Neural progenitor cell (in vitro differentiated cells): ENCODE measurements at regions not wholly inside any gene's neighbourhood (a gene's known extent, or its start where the extent isn't known, plus 50 kb on each side); places are given as distances from the start of the nearest gene placed in this dataset.

Experiments used
- DNase-seq: peaks from one replicate; pipeline ENCODE4 v3.0.0-alpha.2; 2016; ENCODE audit warnings: low spot score
- H2AFZ ChIP-seq: fragments of 200-600 bp; sonication (generic); replicated peaks from 2 replicates; pipeline ENCODE4 v1.6.1; 2016; ENCODE audit warnings: antibody characterized with exemption
- H3F3A ChIP-seq: fragments of 200-600 bp; sonication (generic); 2 replicates; pipeline ENCODE4 v1.6.1; 2016; ENCODE audit warnings: antibody characterized with exemption, low read depth
- H3K27ac ChIP-seq: fragments of 200-600 bp; sonication (generic); 2 replicates; pipeline ENCODE4 v1.5.1; 2016; ENCODE audit warnings: mild to moderate bottlenecking
- H3K27me3 ChIP-seq: fragments of 200-600 bp; sonication (generic); 2 replicates; pipeline ENCODE4 v1.6.1; 2016; ENCODE audit warnings: mild to moderate bottlenecking, moderate library complexity
- H3K36me3 ChIP-seq: fragments of 200-600 bp; sonication (generic); 2 replicates; pipeline ENCODE4 v1.5.1; 2016
- H3K4me1 ChIP-seq: fragments of 200-600 bp; sonication (generic); 2 replicates; pipeline ENCODE4 v1.6.1; 2016; ENCODE audit warnings: mixed run types
- H3K4me2 ChIP-seq: fragments of 200-600 bp; sonication (generic); 2 replicates; pipeline ENCODE4 v1.6.1; 2016
- H3K4me3 ChIP-seq: fragments of 200-600 bp; sonication (generic); 2 replicates; pipeline ENCODE4 v1.5.1; 2016
- H3K79me2 ChIP-seq: fragments of 200-600 bp; sonication (generic); 2 replicates; pipeline ENCODE4 v1.6.1; 2016; ENCODE audit warnings: low read depth
- H3K9ac ChIP-seq: fragments of 200-600 bp; sonication (generic); 2 replicates; pipeline ENCODE4 v1.6.1; 2016
- H3K9me3 ChIP-seq: fragments of 200-600 bp; sonication (generic); 2 replicates; pipeline ENCODE4 v1.5.1; 2016; ENCODE audit warnings: low read depth
- H4K20me1 ChIP-seq: fragments of 200-600 bp; sonication (generic); 2 replicates; pipeline ENCODE4 v1.6.1; 2016; ENCODE audit warnings: low read depth
- H3K27ac Mint-ChIP-seq: 3 replicates; pipeline ENCODE4 v1.8.0; 2021; ENCODE audit warnings: mixed read lengths
- H3K27me3 Mint-ChIP-seq: 2 replicates; pipeline ENCODE4 v1.8.0; 2022; ENCODE audit warnings: low read depth, mild to moderate bottlenecking, inconsistent platforms, moderate library complexity, mixed read lengths; ENCODE audit not compliant: insufficient read depth
- H3K36me3 Mint-ChIP-seq: 3 replicates; pipeline ENCODE4 v1.8.0; 2021; ENCODE audit warnings: mixed read lengths
- H3K4me1 Mint-ChIP-seq: 3 replicates; pipeline ENCODE4 v1.8.0; 2021; ENCODE audit warnings: mixed read lengths
- H3K4me3 Mint-ChIP-seq: 3 replicates; pipeline ENCODE4 v1.8.0; 2021; ENCODE audit warnings: mild to moderate bottlenecking, moderate library complexity, mixed read lengths
- H3K9me3 Mint-ChIP-seq: 3 replicates; pipeline ENCODE4 v1.8.0; 2020; ENCODE audit warnings: mixed read lengths
- CTCF ChIP-seq: fragments of 200-600 bp; sonication (generic); IDR thresholded peaks from 2 replicates; pipeline ENCODE4 v1.5.1; 2017; ENCODE audit warnings: antibody characterized with exemption, mild to moderate bottlenecking
- EZH2 ChIP-seq: fragments of 200-600 bp; sonication (generic); IDR thresholded peaks from 2 replicates; pipeline ENCODE4 v1.6.1; 2017; ENCODE audit warnings: antibody characterized with exemption, mild to moderate bottlenecking, moderate library complexity
- EZH2phosphoT487 ChIP-seq: fragments of 200-600 bp; sonication (generic); IDR thresholded peaks from 2 replicates; pipeline ENCODE4 v1.6.1; 2017; ENCODE audit warnings: antibody characterized with exemption

DNA sequence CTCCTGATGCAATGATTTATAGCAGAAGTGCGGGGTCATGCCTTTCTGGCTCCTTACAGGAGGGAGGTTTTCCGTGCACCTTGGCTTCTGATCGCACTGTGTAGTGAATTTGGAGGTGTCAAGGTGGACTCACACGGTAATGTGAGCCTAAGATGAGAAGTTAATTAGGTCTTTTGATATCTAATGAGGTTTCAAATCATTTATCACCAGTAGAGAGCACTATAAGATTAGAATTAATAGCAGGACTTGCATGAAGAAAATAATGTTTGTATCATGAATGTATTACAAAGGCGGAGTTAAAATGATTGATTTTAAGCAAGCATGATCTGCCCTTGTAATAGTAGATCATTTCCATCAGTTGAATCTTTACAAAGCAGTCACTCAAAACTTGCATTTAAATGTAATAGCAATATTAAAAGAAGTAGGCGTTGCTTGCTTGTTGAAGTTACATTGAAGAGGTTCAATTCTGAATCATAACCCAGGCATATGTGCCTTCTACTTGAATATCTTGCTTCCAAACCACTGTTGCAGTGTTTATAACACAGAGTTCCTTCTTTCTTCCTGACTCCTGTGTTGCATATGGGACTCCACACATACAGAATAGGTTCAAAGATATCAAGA, 152.1 kb downstream of the FMR1NB start:
- Histone ChIP-seq H3K27ac (no peak overlapping the region), H3K4me3 (no peak overlapping the region), H3K36me3 (no peaks in the 10 kb centered on the region), H3F3A (no peaks in the 10 kb centered on the region), H3K4me2 (no peak overlapping the region), H2AFZ (no peak overlapping the region), H3K4me1 (no peaks in the 10 kb centered on the region), H4K20me1 (no peaks in the 10 kb centered on the region), H3K9me3 (no peaks in the 10 kb centered on the region), H3K27me3 (no peaks in the 10 kb centered on the region), H3K79me2 (no peaks in the 10 kb centered on the region), H3K9ac (no peak overlapping the region)
- H3K27ac Mint-ChIP-seq = no peak overlapping the region
- no peaks in the 10 kb centered on the region for H3K27me3 Mint-ChIP-seq
- no peaks in the 10 kb centered on the region for H3K36me3 Mint-ChIP-seq
- H3K9me3 Mint-ChIP-seq = no peaks in the 10 kb centered on the region
- no peak for DNase-seq
- TF ChIP-seq CTCF = peak; percentile 16
- TF ChIP-seq EZH2 = no peak
- no peaks in the 10 kb centered on the region for H3K4me1 Mint-ChIP-seq
- H3K4me3 Mint-ChIP-seq = no peak overlapping the region

GRCh38 chrX:148134578-148134977, 153.4 kb downstream of the FMR1NB start:
- no peaks in the 10 kb centered on the region for H3F3A ChIP-seq
- no peak overlapping the region for H3K27ac ChIP-seq
- no peaks in the 10 kb centered on the region for H4K20me1 ChIP-seq
- H2AFZ ChIP-seq = no peak overlapping the region
- H3K4me3 ChIP-seq = no peak overlapping the region
- DNase-seq = no peak
- H3K36me3 ChIP-seq = no peaks in the 10 kb centered on the region
- H3K4me2 ChIP-seq = no peak overlapping the region
- Mint-ChIP-seq H3K27me3 (no peaks in the 10 kb centered on the region), H3K27ac (no peak overlapping the region), H3K9me3 (peaks cover under 1% of the 10 kb centered on the region), H3K36me3 (no peaks in the 10 kb centered on the region), H3K4me1 (no peaks in the 10 kb centered on the region), H3K4me3 (no peak overlapping the region)
- H3K9ac ChIP-seq = no peak overlapping the region
- H3K9me3 ChIP-seq = no peaks in the 10 kb centered on the region
- TF ChIP-seq EZH2 = no peak
- no peak for TF ChIP-seq EZH2phosphoT487
- TF ChIP-seq CTCF = no peak
- no peaks in the 10 kb centered on the region for H3K27me3 ChIP-seq
- no peaks in the 10 kb centered on the region for H3K4me1 ChIP-seq
- H3K79me2 ChIP-seq = no peaks in the 10 kb centered on the region

DNA sequence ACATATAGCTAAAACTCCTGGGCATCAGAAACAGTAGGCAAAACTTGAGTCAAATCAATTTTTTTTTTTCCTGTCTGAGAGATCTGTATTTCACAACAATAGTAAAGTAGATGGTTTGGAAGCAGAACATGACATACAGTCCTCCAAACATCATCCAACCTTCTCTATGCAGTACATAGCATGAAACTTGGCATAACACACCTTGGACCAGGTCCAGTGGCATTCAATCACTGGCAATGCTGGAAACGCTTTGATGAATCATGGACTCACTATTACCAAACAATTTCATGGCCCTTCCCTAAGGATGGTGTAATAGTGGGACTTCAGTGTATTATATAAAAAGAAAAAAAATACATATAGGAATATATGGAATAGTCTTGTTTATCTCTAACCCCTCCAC, 154.6 kb downstream of the FMR1NB start:
- TF ChIP-seq EZH2 = no peak
- TF ChIP-seq CTCF = no peak
- no peak for TF ChIP-seq EZH2phosphoT487
- Histone ChIP-seq H3K9me3 (no peaks in the 10 kb centered on the region), H4K20me1 (no peaks in the 10 kb centered on the region), H3F3A (no peaks in the 10 kb centered on the region), H3K4me1 (no peaks in the 10 kb centered on the region), H3K4me2 (no peak overlapping the region), H3K9ac (no peak overlapping the region), H3K4me3 (no peak overlapping the region), H3K27me3 (no peaks in the 10 kb centered on the region), H2AFZ (no peak overlapping the region), H3K27ac (no peak overlapping the region), H3K79me2 (no peaks in the 10 kb centered on the region), H3K36me3 (no peaks in the 10 kb centered on the region)
- H3K36me3 Mint-ChIP-seq = no peaks in the 10 kb centered on the region
- DNase-seq = no peak
- peaks cover 8% of the 10 kb centered on the region for H3K9me3 Mint-ChIP-seq
- no peak overlapping the region for H3K4me3 Mint-ChIP-seq
- H3K4me1 Mint-ChIP-seq = no peaks in the 10 kb centered on the region
- no peak overlapping the region for H3K27ac Mint-ChIP-seq
- no peaks in the 10 kb centered on the region for H3K27me3 Mint-ChIP-seq
